ENCODE measurements at regions not wholly inside any gene's neighbourhood (a gene's known extent, or its start where the extent isn't known, plus 50 kb on each side); places are given as distances from the start of the nearest gene placed in this dataset.
A peak's percentile ranks its signal among the peaks of the same experiment; 100 is the strongest.

GRCh38 chr10:44056967-44057805, 327.7 kb downstream of the CXCL12 start:
- no peak for DNase-seq (ENCODE audit: missing footprints)
- intact Hi-C loops (cut with DNase I), result loop anchor here (10.0 kb wide), 1 partner anchor 328 kb away; the partner anchor contains the start of gene CXCL12
- no peak for ATAC-seq

- no peak for DNase-seq (ENCODE audit: missing footprints)
- ATAC-seq, result peak; percentile 67
- intact Hi-C loops (cut with DNase I), result loop anchor here (10.0 kb wide), 1 partner anchor 329 kb away; the partner anchor contains the start of gene CXCL12
Observed at GRCh38 chr10:44056206-44056605, 328.7 kb downstream of the CXCL12 start.

GRCh38 chr10:44054046-44054445, 330.9 kb downstream of the CXCL12 start:
- ATAC-seq, result no peak
- DNase-seq (ENCODE audit: missing footprints), result no peak
- intact Hi-C loops (cut with DNase I), result loop anchor here (10.0 kb wide), 1 partner anchor 331 kb away; the partner anchor contains the start of gene CXCL12

GRCh38 chr10:44053391-44053790, 331.5 kb downstream of the CXCL12 start:
- intact Hi-C loops (cut with DNase I), result loop anchor here (10.0 kb wide), 1 partner anchor 331 kb away; the partner anchor contains the start of gene CXCL12
- DNase-seq (ENCODE audit: missing footprints), result no peak
- no peak for ATAC-seq

GRCh38 chr10:44051584-44052385, 333.1 kb downstream of the CXCL12 start:
- DNase-seq (ENCODE audit: missing footprints) (no peak), ATAC-seq (no peak)
- intact Hi-C loops (cut with DNase I), result loop anchor here (10.0 kb wide), 1 partner anchor 333 kb away; the partner anchor contains the start of gene CXCL12

- DNase-seq (ENCODE audit: missing footprints), result no peak
- ATAC-seq, result no peak
- intact Hi-C loops (cut with DNase I), result loop anchor here (10.0 kb wide), 1 partner anchor 334 kb away; the partner anchor contains the start of gene CXCL12
Observed at GRCh38 chr10:44051091-44051490, 333.8 kb downstream of the CXCL12 start.

- intact Hi-C loops (cut with DNase I), result loop anchor here (10.0 kb wide), 1 partner anchor 335 kb away; the partner anchor contains the start of gene CXCL12
- ATAC-seq (no peak), DNase-seq (ENCODE audit: missing footprints) (no peak)
Observed at GRCh38 chr10:44049301-44050015, 335.4 kb downstream of the CXCL12 start.

GRCh38 chr10:44047361-44047760, 337.5 kb downstream of the CXCL12 start:
- ATAC-seq (no peak), DNase-seq (ENCODE audit: missing footprints) (no peak)
- intact Hi-C loops (cut with DNase I), result no loop called here

- intact Hi-C loops (cut with DNase I), result no loop called here
- no peak for DNase-seq (ENCODE audit: missing footprints)
- ATAC-seq, result no peak
Observed at GRCh38 chr10:44046605-44047004, 338.3 kb downstream of the CXCL12 start.

GRCh38 chr10:44045020-44045419, 339.9 kb downstream of the CXCL12 start:
- ATAC-seq, result peak; percentile 83
- intact Hi-C loops (cut with DNase I), result no loop called here
- DNase-seq (ENCODE audit: missing footprints), result no peak

- intact Hi-C loops (cut with DNase I), result loop anchor here (5.0 kb wide), 1 partner anchor 352 kb away; no protein-coding TSS in a partner anchor
- ATAC-seq, result peak; percentile 44
- DNase-seq (ENCODE audit: missing footprints), result no peak
Observed at GRCh38 chr10:44044549-44044948, 340.3 kb downstream of the CXCL12 start.

GRCh38 chr10:44043646-44044375, 341.1 kb downstream of the CXCL12 start:
- ATAC-seq (peak; percentile 67), DNase-seq (ENCODE audit: missing footprints) (no peak)
- intact Hi-C loops (cut with DNase I), result loop anchor here (5.0 kb wide), 1 partner anchor 352 kb away; no protein-coding TSS in a partner anchor

- no peak for DNase-seq (ENCODE audit: missing footprints)
- ATAC-seq, result no peak
- intact Hi-C loops (cut with DNase I), result loop anchor here (5.0 kb wide), 1 partner anchor 351 kb away; no protein-coding TSS in a partner anchor
Observed at GRCh38 chr10:44042926-44043602, 341.8 kb downstream of the CXCL12 start.

- no peak for DNase-seq (ENCODE audit: missing footprints)
- intact Hi-C loops (cut with DNase I), result loop anchor here (5.0 kb wide), 1 partner anchor 350 kb away; no protein-coding TSS in a partner anchor
- no peak for ATAC-seq
Observed at GRCh38 chr10:44042075-44042770, 342.7 kb downstream of the CXCL12 start.

GRCh38 chr10:44039599-44039998, 345.3 kb downstream of the CXCL12 start:
- ATAC-seq (no peak), DNase-seq (ENCODE audit: missing footprints) (no peak)
- intact Hi-C loops (cut with DNase I), result no loop called here

- ATAC-seq (no peak), DNase-seq (ENCODE audit: missing footprints) (no peak)
- intact Hi-C loops (cut with DNase I), result no loop called here
Observed at GRCh38 chr10:44036425-44036824, 348.5 kb downstream of the CXCL12 start.

Measured in Right ventricle myocardium inferior (tissue), 1 donor.